ENCODE measurements at regions not wholly inside any gene's neighbourhood (a gene's known extent, or its start where the extent isn't known, plus 50 kb on each side); places are given as distances from the start of the nearest gene placed in this dataset.

DNA sequence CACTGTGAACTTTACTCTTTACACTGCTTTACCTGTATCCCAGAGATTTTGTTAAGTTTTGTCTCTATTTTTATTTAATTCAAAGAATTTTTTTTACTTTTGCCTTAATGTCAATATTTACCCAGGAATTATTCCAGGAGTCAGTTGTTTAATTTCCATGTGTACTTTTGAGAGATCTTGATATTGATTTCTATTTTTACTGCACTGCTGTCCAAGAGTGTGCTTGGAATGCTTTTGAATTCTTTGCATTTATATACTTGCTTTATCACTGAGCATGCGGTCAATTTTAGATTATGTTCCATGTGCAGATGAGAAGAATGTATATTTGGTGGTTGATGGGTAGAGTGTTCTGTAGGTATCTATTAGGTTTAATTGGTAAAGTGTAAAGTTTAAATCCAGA lies 461.0 kb upstream of the GBE1 start:
- no peak for TF ChIP-seq POLR2A (IDR thresholded peaks at IDR 0.05; ENCODE audit: low read depth, low read length)
- TF ChIP-seq TAF1 (IDR thresholded peaks at IDR 0.05; ENCODE audit: low read depth, low read length) = no peak
- TF ChIP-seq POLR2AphosphoS5 (IDR thresholded peaks at IDR 0.05; ENCODE audit: low read depth, low read length) = no peak
- no peak for TF ChIP-seq SPI1 (IDR thresholded peaks at IDR 0.05; ENCODE audit: low read depth, low read length)
- TF ChIP-seq POU2F2 (IDR thresholded peaks at IDR 0.05; ENCODE audit: low read depth, low read length) = no peak

All from GM12891 (cell line).